ENCODE measurements at regions not wholly inside any gene's neighbourhood (a gene's known extent, or its start where the extent isn't known, plus 50 kb on each side); places are given as distances from the start of the nearest gene placed in this dataset.

GRCh38 chr6:118740372-118740771, 89.0 kb upstream of the CEP85L start:
- Mint-ChIP-seq H3K9me3 (ENCODE audit: low read depth, unreplicated experiment) (no peaks in the 10 kb centered on the region), H3K4me3 (ENCODE audit: low read depth, unreplicated experiment) (no peak overlapping the region), H3K27ac (ENCODE audit: unreplicated experiment) (no peak overlapping the region), H3K36me3 (ENCODE audit: insufficient read depth, unreplicated experiment) (no peaks in the 10 kb centered on the region), H3K4me1 (ENCODE audit: low read depth, unreplicated experiment) (no peaks in the 10 kb centered on the region), H3K27me3 (ENCODE audit: unreplicated experiment) (peaks cover 41% of the 10 kb centered on the region)
- TF ChIP-seq, protein P1, sequence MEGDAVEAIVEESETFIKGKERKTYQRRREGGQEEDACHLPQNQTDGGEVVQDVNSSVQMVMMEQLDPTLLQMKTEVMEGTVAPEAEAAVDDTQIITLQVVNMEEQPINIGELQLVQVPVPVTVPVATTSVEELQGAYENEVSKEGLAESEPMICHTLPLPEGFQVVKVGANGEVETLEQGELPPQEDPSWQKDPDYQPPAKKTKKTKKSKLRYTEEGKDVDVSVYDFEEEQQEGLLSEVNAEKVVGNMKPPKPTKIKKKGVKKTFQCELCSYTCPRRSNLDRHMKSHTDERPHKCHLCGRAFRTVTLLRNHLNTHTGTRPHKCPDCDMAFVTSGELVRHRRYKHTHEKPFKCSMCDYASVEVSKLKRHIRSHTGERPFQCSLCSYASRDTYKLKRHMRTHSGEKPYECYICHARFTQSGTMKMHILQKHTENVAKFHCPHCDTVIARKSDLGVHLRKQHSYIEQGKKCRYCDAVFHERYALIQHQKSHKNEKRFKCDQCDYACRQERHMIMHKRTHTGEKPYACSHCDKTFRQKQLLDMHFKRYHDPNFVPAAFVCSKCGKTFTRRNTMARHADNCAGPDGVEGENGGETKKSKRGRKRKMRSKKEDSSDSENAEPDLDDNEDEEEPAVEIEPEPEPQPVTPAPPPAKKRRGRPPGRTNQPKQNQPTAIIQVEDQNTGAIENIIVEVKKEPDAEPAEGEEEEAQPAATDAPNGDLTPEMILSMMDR (IDR thresholded peaks at IDR 0.05; ENCODE audit: unreplicated experiment) = no peak
- DNase-seq = no peak
- CTCF ChIA-PET = no interaction called here
- intact Hi-C loops (cut with micrococcal nuclease; ENCODE audit: unreplicated experiment) = no loop called here
- BruUV-seq (replicated peaks) = no TSS peak

- Mint-ChIP-seq H3K9me3 (ENCODE audit: low read depth, unreplicated experiment) (no peaks in the 10 kb centered on the region), H3K4me1 (ENCODE audit: low read depth, unreplicated experiment) (no peaks in the 10 kb centered on the region), H3K4me3 (ENCODE audit: low read depth, unreplicated experiment) (no peak overlapping the region), H3K36me3 (ENCODE audit: insufficient read depth, unreplicated experiment) (no peaks in the 10 kb centered on the region), H3K27me3 (ENCODE audit: unreplicated experiment) (peaks cover 37% of the 10 kb centered on the region), H3K27ac (ENCODE audit: unreplicated experiment) (no peak overlapping the region)
- CTCF ChIA-PET = no interaction called here
- no TSS peak for BruUV-seq (replicated peaks)
- intact Hi-C loops (cut with micrococcal nuclease; ENCODE audit: unreplicated experiment) = no loop called here
- DNase-seq = no peak
- TF ChIP-seq, protein P1 (IDR thresholded peaks at IDR 0.05; ENCODE audit: unreplicated experiment) = no peak
Observed at GRCh38 chr6:118739696-118740353, 88.4 kb upstream of the CEP85L start.

- TF ChIP-seq, protein P1 (IDR thresholded peaks at IDR 0.05; ENCODE audit: unreplicated experiment) = no peak
- intact Hi-C loops (cut with micrococcal nuclease; ENCODE audit: unreplicated experiment) = no loop called here
- CTCF ChIA-PET = no interaction called here
- Mint-ChIP-seq H3K27ac (ENCODE audit: unreplicated experiment) (no peak overlapping the region), H3K4me1 (ENCODE audit: low read depth, unreplicated experiment) (no peaks in the 10 kb centered on the region), H3K9me3 (ENCODE audit: low read depth, unreplicated experiment) (no peaks in the 10 kb centered on the region), H3K36me3 (ENCODE audit: insufficient read depth, unreplicated experiment) (no peaks in the 10 kb centered on the region), H3K4me3 (ENCODE audit: low read depth, unreplicated experiment) (no peak overlapping the region), H3K27me3 (ENCODE audit: unreplicated experiment) (peaks cover 28% of the 10 kb centered on the region)
- no peak for DNase-seq
- BruUV-seq (replicated peaks) = no TSS peak
Observed at GRCh38 chr6:118736440-118736839, 85.0 kb upstream of the CEP85L start.

- BruUV-seq (replicated peaks) = no TSS peak
- no peak overlapping the region for H3K27ac Mint-ChIP-seq (ENCODE audit: unreplicated experiment)
- H3K4me3 Mint-ChIP-seq (ENCODE audit: low read depth, unreplicated experiment) = no peak overlapping the region
- peaks cover 28% of the 10 kb centered on the region for H3K27me3 Mint-ChIP-seq (ENCODE audit: unreplicated experiment)
- peak; percentile 15 for DNase-seq
- TF ChIP-seq, protein P1 (IDR thresholded peaks at IDR 0.05; ENCODE audit: unreplicated experiment) = peak; percentile 24
- no peaks in the 10 kb centered on the region for H3K4me1 Mint-ChIP-seq (ENCODE audit: low read depth, unreplicated experiment)
- H3K9me3 Mint-ChIP-seq (ENCODE audit: low read depth, unreplicated experiment) = no peaks in the 10 kb centered on the region
- intact Hi-C loops (cut with micrococcal nuclease; ENCODE audit: unreplicated experiment) = no loop called here
- CTCF ChIA-PET = no interaction called here
- H3K36me3 Mint-ChIP-seq (ENCODE audit: insufficient read depth, unreplicated experiment) = no peaks in the 10 kb centered on the region
Observed at GRCh38 chr6:118735320-118735719, 83.9 kb upstream of the CEP85L start.
